H9 (cell line): ENCODE measurements at regions not wholly inside any gene's neighbourhood (a gene's known extent, or its start where the extent isn't known, plus 50 kb on each side); places are given as distances from the start of the nearest gene placed in this dataset.

ENCODE experiments used
- DNase-seq: peaks from one replicate; pipeline ENCODE4 v3.0.0-alpha.2; 2017
- H2AFZ ChIP-seq: one replicate; pipeline ENCODE4 v1.6.1; 2013; ENCODE audit warnings: mild to moderate bottlenecking, low read length, control low read depth, moderate library complexity
- H2AK5ac ChIP-seq: 2 replicates; pipeline ENCODE4 v1.6.1; 2013; ENCODE audit warnings: low read length, control low read depth, mixed read lengths; ENCODE audit not compliant: insufficient read length
- H2BK120ac ChIP-seq: one replicate; pipeline ENCODE4 v1.6.1; 2013; ENCODE audit warnings: low read depth, mild to moderate bottlenecking, low read length, control low read depth, inconsistent platforms; ENCODE audit not compliant: poor library complexity, severe bottlenecking
- H2BK12ac ChIP-seq: 2 replicates; pipeline ENCODE4 v1.6.1; 2013; ENCODE audit warnings: low read length, control low read depth, mixed read lengths, low read depth; ENCODE audit not compliant: insufficient read length
- H2BK15ac ChIP-seq: 2 replicates; pipeline ENCODE4 v1.6.1; 2013; ENCODE audit warnings: low read depth, low read length, control low read depth
- H2BK20ac ChIP-seq: one replicate; pipeline ENCODE4 v1.6.1; 2013; ENCODE audit warnings: low read depth, mild to moderate bottlenecking, low read length, control low read depth, inconsistent platforms; ENCODE audit not compliant: poor library complexity, severe bottlenecking
- H2BK5ac ChIP-seq: 2 replicates; pipeline ENCODE4 v1.6.1; 2013; ENCODE audit warnings: low read length, control low read depth, mixed read lengths; ENCODE audit not compliant: insufficient read length
- H3K14ac ChIP-seq: 2 replicates; pipeline ENCODE4 v1.6.1; 2013; ENCODE audit warnings: low read length, control low read depth; ENCODE audit not compliant: insufficient read depth
- H3K18ac ChIP-seq: 2 replicates; pipeline ENCODE4 v1.6.1; 2013; ENCODE audit warnings: low read depth, mild to moderate bottlenecking, mixed read lengths, low read length, control low read depth; ENCODE audit not compliant: insufficient read length
- H3K23ac ChIP-seq: 2 replicates; pipeline ENCODE4 v1.6.1; 2013; ENCODE audit warnings: low read length, control low read depth, mixed read lengths, low read depth; ENCODE audit not compliant: insufficient read length
- H3K23me2 ChIP-seq: 2 replicates; pipeline ENCODE4 v1.6.1; 2013; ENCODE audit warnings: low read depth, mild to moderate bottlenecking, mixed read lengths, low read length, control low read depth; ENCODE audit not compliant: insufficient read length, poor library complexity, severe bottlenecking
- H3K27ac ChIP-seq: 2 replicates; pipeline ENCODE4 v1.5.1; 2013; ENCODE audit warnings: low read length, control low read depth, mixed read lengths, low read depth; ENCODE audit not compliant: insufficient read length
- H3K27me3 ChIP-seq: 2 replicates; pipeline ENCODE4 v1.6.1; 2013; ENCODE audit warnings: low read length, control low read depth, inconsistent platforms; ENCODE audit not compliant: insufficient read depth
- H3K4ac ChIP-seq: 2 replicates; pipeline ENCODE4 v1.6.1; 2013; ENCODE audit warnings: low read depth, mild to moderate bottlenecking, control low read depth, inconsistent platforms, low read length, moderate library complexity
- H3K4me1 ChIP-seq: 2 replicates; pipeline ENCODE4 v1.6.1; 2013; ENCODE audit warnings: low read length, control low read depth, inconsistent platforms; ENCODE audit not compliant: insufficient read depth
- H3K4me2 ChIP-seq: 2 replicates; pipeline ENCODE4 v1.6.1; 2013; ENCODE audit warnings: low read length, control low read depth, mixed read lengths; ENCODE audit not compliant: insufficient read length, insufficient read depth
- H3K56ac ChIP-seq: 2 replicates; pipeline ENCODE4 v1.6.1; 2013; ENCODE audit warnings: low read depth, mild to moderate bottlenecking, mixed read lengths, low read length, control low read depth; ENCODE audit not compliant: insufficient read length
- H3K79me1 ChIP-seq: 2 replicates; pipeline ENCODE4 v1.6.1; 2013; ENCODE audit warnings: low read depth, mild to moderate bottlenecking, moderate library complexity, low read length, control low read depth, inconsistent platforms; ENCODE audit not compliant: insufficient read depth, poor library complexity, severe bottlenecking
- H3K79me2 ChIP-seq: 2 replicates; pipeline ENCODE4 v1.6.1; 2013; ENCODE audit warnings: low read length, control low read depth, inconsistent platforms; ENCODE audit not compliant: insufficient read depth
- H3K9ac ChIP-seq: 2 replicates; pipeline ENCODE4 v1.6.1; 2013; ENCODE audit warnings: low read length, control low read depth, mixed read lengths; ENCODE audit not compliant: insufficient read length; ENCODE audit errors: extremely low read depth
- H3K9me3 ChIP-seq: one replicate; pipeline ENCODE4 v1.6.1; 2013; ENCODE audit warnings: low read depth, low read length, inconsistent platforms; ENCODE audit not compliant: control insufficient read depth
- H3T11ph ChIP-seq: one replicate; pipeline ENCODE4 v1.6.1; 2013; ENCODE audit warnings: mild to moderate bottlenecking, low read length, control low read depth, inconsistent platforms
- H4K20me1 ChIP-seq: one replicate; pipeline ENCODE4 v1.6.1; 2013; ENCODE audit not compliant: control insufficient read depth, insufficient read length, insufficient read depth
- H4K5ac ChIP-seq: 2 replicates; pipeline ENCODE4 v1.6.1; 2013; ENCODE audit warnings: low read depth, mild to moderate bottlenecking, mixed read lengths, low read length, control low read depth; ENCODE audit not compliant: insufficient read length
- H4K8ac ChIP-seq: replicated peaks from 2 replicates; pipeline ENCODE4 v1.6.1; 2013; ENCODE audit warnings: low read length, control low read depth, mixed read lengths, low read depth; ENCODE audit not compliant: insufficient read length
- H4K91ac ChIP-seq: 2 replicates; pipeline ENCODE4 v1.6.1; 2013; ENCODE audit warnings: low read depth, mild to moderate bottlenecking, moderate library complexity, mixed read lengths, low read length, control low read depth; ENCODE audit not compliant: insufficient read length
- H3K27ac Mint-ChIP-seq, 3 experiments: 2 replicates in 2 of 3; 3 replicates in 1 of 3; pipeline ENCODE4 v1.8.0; 2020 to 2021; ENCODE audit warnings: mixed read lengths in 3 of 3, mild to moderate bottlenecking in 1 of 3, moderate library complexity in 1 of 3
- H3K27me3 Mint-ChIP-seq: 2 replicates; pipeline ENCODE4 v1.8.0; 2021; ENCODE audit warnings: low read depth, mild to moderate bottlenecking, moderate library complexity, mixed read lengths
- H3K36me3 Mint-ChIP-seq, 3 experiments: 2 replicates in 2 of 3; 3 replicates in 1 of 3; pipeline ENCODE4 v1.8.0; 2020 to 2021; ENCODE audit warnings: low read depth in 3 of 3, mixed read lengths in 3 of 3; ENCODE audit not compliant: insufficient read depth in 1 of 3
- H3K4me1 Mint-ChIP-seq, 2 experiments: 2 replicates each; pipeline ENCODE4 v1.8.0; 2020; ENCODE audit warnings: mixed read lengths in 2 of 2
- H3K4me3 Mint-ChIP-seq, 2 experiments: 2 replicates in 1 of 2; 3 replicates in 1 of 2; pipeline ENCODE4 v1.8.0; 2020 to 2021; ENCODE audit warnings: mild to moderate bottlenecking in 2 of 2, mixed read lengths in 2 of 2, moderate library complexity in 1 of 2
- H3K9me3 Mint-ChIP-seq, 2 experiments: 2 replicates in 1 of 2; 3 replicates in 1 of 2; pipeline ENCODE4 v1.8.0; 2020; ENCODE audit warnings: mild to moderate bottlenecking in 2 of 2, mixed read lengths in 2 of 2, moderate library complexity in 1 of 2
- CTCF ChIP-seq: fragments of 200-600 bp; sonication (generic); conservative IDR thresholded peaks from 3 replicates; pipeline ENCODE4 v1.8.0; 2021; ENCODE audit warnings: antibody characterized with exemption, mild to moderate bottlenecking
- WGBS: extraction: QIAGEN DNeasy Blood & Tissue Kit; methylation state at CpG from one replicate; pipeline ENCODE4 v1.1.7; 2013; ENCODE audit warnings: missing lambda C conversion rate, low lambda C conversion rate, mixed read lengths; ENCODE audit not compliant: insufficient read length; ENCODE audit errors: extremely low coverage; 5-methylcytosine and 5-hydroxymethylcytosine counted together

GRCh38 chr12:68482014-68482413 lies 128.7 kb upstream of the RAP1B start:
- Mint-ChIP-seq H3K4me1 (peaks cover 6 to 14% of the 10 kb centered on the region in 2 experiments), H3K27me3 (peaks cover 1% of the 10 kb centered on the region; the same call in 1 of the 2 replicates), H3K4me3 (no peak overlapping the region), H3K9me3 (peaks cover 4 to 8% of the 10 kb centered on the region in 2 experiments; a peak in 3 of 5 replicates), H3K27ac (no peak overlapping the region), H3K36me3 (peaks cover 0 to 3% (median 0%) of the 10 kb centered on the region in 3 experiments; a peak in 3 of 7 replicates)
- Histone ChIP-seq H3K4me1 (no peaks in the 10 kb centered on the region; the same call in 1 of the 2 replicates), H3K14ac (no peak overlapping the region), H2BK15ac (no peak overlapping the region), H2BK12ac (no peak overlapping the region), H2AK5ac (no peak overlapping the region), H4K5ac (no peak overlapping the region), H4K8ac (no peak overlapping the region), H3K9ac (no peak overlapping the region), H3K56ac (no peak overlapping the region), H2AFZ (no peak overlapping the region), H2BK20ac (no peak overlapping the region), H3K23ac (no peak overlapping the region), H4K91ac (no peak overlapping the region), H3K18ac (no peak overlapping the region), H3K27ac (no peak overlapping the region), H4K20me1 (no peaks in the 10 kb centered on the region), H3K4ac (no peak overlapping the region), H3K27me3 (no peaks in the 10 kb centered on the region), H3K79me1 (no peaks in the 10 kb centered on the region), H2BK120ac (no peak overlapping the region), H3K79me2 (no peaks in the 10 kb centered on the region), H3K9me3 (no peaks in the 10 kb centered on the region), H3T11ph (no peak overlapping the region), H2BK5ac (no peak overlapping the region), H3K4me2 (no peak overlapping the region), H3K23me2 (no peaks in the 10 kb centered on the region)
- TF ChIP-seq CTCF: no peak
- DNase-seq: no peak
- WGBS: no CpG with 5 or more reads among the region's 1 CpG
